GM10248 (cell line): ENCODE measurements at regions not wholly inside any gene's neighbourhood (a gene's known extent, or its start where the extent isn't known, plus 50 kb on each side); places are given as distances from the start of the nearest gene placed in this dataset.
"Not testable (repeated sequence)": the region's sequence is repeated elsewhere in the genome, so short reads cannot be mapped to it uniquely, and the experiment has no call there.

Experiments
- CTCF ChIA-PET: fragments of 300-600 bp; sonication (Branson Sonifier 250); formaldehyde crosslinking; extraction: SDS; loops from one replicate; lab custom pipeline; 2021; ENCODE audit warnings: antibody characterized with exemption; lab: Yijun Ruan, JAX
- POLR2A ChIA-PET: fragments of 350-650 bp; sonication (Branson Sonifier 250); formaldehyde crosslinking; extraction: SDS; loops from one replicate; lab custom pipeline; 2020; ENCODE audit warnings: antibody characterized with exemption; lab: Yijun Ruan, JAX
- DNase-seq: peaks from one replicate; pipeline ENCODE4 v3.0.0; 2012; ENCODE audit errors: extremely low spot score
- TF ChIP-seq, protein P1 (sequence below): IDR thresholded peaks from 2 replicates; pipeline ENCODE4 v1.5.1; 2012; ENCODE audit warnings: mild to moderate bottlenecking, low read depth; ENCODE audit errors: extremely low read depth, missing control alignments, control extremely low read depth

DNA sequence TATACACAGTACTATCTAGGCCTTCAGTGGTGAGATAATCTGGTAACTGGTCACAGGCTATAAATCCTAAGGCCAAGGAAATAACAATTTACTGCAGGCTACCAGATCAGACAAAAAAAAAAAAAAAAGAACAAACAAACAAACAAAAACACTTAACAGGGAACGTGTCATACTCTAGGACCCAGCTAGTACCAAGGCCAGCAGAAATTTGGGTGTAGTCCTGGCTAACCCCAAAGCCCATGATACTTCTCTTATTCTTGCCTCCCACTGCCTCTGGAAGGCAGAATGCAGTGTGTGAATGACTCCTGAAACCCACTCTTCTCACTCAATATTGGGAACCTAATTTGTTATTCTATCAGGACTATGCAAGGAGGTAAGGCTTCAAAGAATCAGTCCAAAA lies 53.7 kb upstream of the ST3GAL6 start:
- CTCF ChIA-PET = interaction anchor here (0.6 to 1.7 kb wide), 5 partner anchors 8 to 865 kb away, joined by 4 read pairs; no protein-coding TSS in a partner anchor
- TF ChIP-seq, protein P1, sequence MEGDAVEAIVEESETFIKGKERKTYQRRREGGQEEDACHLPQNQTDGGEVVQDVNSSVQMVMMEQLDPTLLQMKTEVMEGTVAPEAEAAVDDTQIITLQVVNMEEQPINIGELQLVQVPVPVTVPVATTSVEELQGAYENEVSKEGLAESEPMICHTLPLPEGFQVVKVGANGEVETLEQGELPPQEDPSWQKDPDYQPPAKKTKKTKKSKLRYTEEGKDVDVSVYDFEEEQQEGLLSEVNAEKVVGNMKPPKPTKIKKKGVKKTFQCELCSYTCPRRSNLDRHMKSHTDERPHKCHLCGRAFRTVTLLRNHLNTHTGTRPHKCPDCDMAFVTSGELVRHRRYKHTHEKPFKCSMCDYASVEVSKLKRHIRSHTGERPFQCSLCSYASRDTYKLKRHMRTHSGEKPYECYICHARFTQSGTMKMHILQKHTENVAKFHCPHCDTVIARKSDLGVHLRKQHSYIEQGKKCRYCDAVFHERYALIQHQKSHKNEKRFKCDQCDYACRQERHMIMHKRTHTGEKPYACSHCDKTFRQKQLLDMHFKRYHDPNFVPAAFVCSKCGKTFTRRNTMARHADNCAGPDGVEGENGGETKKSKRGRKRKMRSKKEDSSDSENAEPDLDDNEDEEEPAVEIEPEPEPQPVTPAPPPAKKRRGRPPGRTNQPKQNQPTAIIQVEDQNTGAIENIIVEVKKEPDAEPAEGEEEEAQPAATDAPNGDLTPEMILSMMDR = no peak
- POLR2A ChIA-PET = no interaction called here
- no peak for DNase-seq

DNA sequence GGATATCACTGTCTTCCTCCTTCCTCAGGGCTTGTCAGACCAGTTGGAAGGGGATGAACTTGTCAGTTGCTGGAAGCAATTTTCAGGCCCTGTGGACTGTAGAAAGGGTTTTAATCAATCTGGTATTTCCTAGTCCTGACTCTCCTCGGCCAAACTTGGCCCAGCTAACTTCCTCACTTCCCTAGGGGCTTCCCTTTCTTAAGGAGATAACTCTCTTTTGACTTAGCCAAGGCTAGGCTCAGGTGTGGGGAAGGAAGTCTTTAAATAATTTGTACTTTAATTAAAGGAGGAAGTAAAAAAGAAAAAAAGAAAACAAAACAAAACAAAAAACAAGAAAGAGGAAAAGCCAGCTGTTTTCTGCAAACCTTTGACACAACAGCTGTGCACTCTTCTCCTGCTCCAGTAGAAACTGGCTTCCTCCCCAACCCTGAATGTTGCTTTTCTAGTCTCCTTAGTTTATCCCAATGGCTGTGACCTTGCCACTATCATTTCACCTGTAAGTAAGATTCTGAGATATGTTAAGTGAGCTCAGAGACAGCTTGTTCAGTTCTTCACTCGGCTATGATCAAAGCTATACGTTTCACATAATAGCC lies 53.0 kb upstream of the ST3GAL6 start:
- POLR2A ChIA-PET = no interaction called here
- CTCF ChIA-PET = interaction anchor here (0.6 to 2.3 kb wide), 10 partner anchors 9 to 864 kb away, joined by 3 to 7 read pairs (median 4); no protein-coding TSS in a partner anchor
- no peak for DNase-seq
- TF ChIP-seq, protein P1 = no peak

DNA sequence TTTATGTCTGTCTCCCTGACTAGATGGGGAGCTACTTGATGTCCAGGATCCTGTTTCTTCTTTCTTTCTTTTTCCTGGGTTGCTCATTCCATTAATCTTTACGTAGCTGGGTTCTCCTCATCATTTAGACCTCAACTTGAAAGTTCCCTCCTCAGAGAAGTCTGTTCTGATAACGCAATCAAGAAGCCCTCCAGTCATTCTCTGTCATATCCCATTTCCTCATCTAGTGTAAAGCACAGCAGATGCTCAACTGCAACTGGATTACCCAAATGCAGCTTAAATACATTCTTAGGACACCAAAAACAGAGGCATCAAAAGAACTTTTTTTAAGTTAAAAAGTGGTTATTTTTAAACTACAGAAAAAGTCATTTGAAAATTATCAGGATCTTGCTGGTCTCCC lies 51.7 kb upstream of the ST3GAL6 start:
- DNase-seq = no peak
- POLR2A ChIA-PET = no interaction called here
- TF ChIP-seq, protein P1 = no peak
- CTCF ChIA-PET = interaction anchor here (1.0 to 2.3 kb wide), 5 partner anchors 8 to 109 kb away, joined by 3 to 7 read pairs (median 4); no protein-coding TSS in a partner anchor

DNA sequence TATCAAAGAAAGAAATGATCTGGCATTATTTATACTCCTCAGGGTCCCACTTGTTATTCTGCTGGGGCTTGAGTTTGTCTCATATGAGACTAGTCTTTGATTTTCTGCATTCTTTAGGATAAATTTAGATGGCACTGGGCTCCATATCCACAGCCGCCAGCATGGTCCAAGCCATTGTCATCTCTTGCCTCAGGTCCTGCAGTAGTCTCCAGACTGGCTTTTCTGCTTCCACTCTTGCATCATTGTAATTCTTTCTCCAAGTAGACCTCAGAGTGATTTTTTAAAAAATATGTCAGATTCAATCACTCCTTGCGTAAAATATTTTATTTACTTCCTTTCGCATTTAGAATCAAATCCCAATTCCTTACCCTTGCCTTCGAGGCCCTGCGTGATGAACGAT lies 50.4 kb upstream of the ST3GAL6 start:
- TF ChIP-seq, protein P1 = no peak
- POLR2A ChIA-PET = no interaction called here
- DNase-seq = no peak
- CTCF ChIA-PET = no interaction called here

DNA sequence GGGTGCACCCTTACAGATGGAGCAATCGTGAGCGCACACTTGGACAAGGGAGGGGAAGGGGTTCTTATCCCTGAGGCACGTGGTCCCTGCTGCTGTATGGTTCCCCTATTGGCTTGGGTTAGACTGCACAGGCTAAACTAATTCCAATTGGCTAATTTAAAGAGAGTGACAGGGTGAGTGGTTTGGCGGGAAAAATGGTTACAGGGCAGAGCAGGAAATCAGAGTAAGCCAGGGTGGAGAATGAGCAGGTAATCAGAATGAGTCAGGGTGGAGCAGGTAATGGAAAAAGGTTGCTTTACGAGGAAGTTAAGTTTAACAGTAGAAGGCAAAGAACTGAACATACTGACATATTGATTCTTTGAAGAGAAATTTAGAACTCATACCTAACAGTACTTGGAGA lies 49.8 kb upstream of the ST3GAL6 start:
- DNase-seq, POLR2A ChIA-PET: not testable (repeated sequence)
- CTCF ChIA-PET = interaction anchor here (1.2 kb wide), 1 partner anchor 11 kb away, joined by 3 read pairs; no protein-coding TSS in a partner anchor
